Panc1 (cell line): ENCODE measurements at regions not wholly inside any gene's neighbourhood (a gene's known extent, or its start where the extent isn't known, plus 50 kb on each side); places are given as distances from the start of the nearest gene placed in this dataset.

Source experiments
- ATAC-seq: fragments of 200-7000 bp; cut with Tn5 transposase; 2 replicates; pipeline ENCODE4 v1.9.1; 2020; ENCODE audit warnings: mild to moderate bottlenecking, moderate library complexity
- BruUV-seq: library from RNA; stranded (reverse); fragments of 400-500 nt; replicated peaks from 2 replicates; lab custom pipeline; 2021; lab: Mats Ljungman, UMichigan
- CTCF ChIA-PET: fragments of 300-600 bp; sonication (Branson Sonifier 250); formaldehyde crosslinking; loops from one replicate; lab custom pipeline; 2022; ENCODE audit warnings: antibody characterized with exemption; lab: Charles Lee
- POLR2A ChIA-PET: fragments of 300-600 bp; sonication (Branson Sonifier 250); formaldehyde crosslinking; loops from one replicate; lab custom pipeline; 2022; ENCODE audit warnings: antibody characterized with exemption; lab: Charles Lee
- DNase-seq: peaks from one replicate; pipeline ENCODE4 v3.0.0-alpha.2; 2010; ENCODE audit warnings: low read depth, low spot score
- H3K27ac ChIP-seq: 2 replicates; pipeline ENCODE4 v1.5.1; 2011; ENCODE audit warnings: mild to moderate bottlenecking, low read length, inconsistent platforms
- H3K27me3 ChIP-seq: fragments of 200-500 bp; sonication (Bioruptor generic); 2 replicates; pipeline ENCODE4 v1.6.0; 2014; ENCODE audit warnings: low read length, inconsistent platforms; ENCODE audit not compliant: control insufficient read depth, insufficient read depth
- H3K36me3 ChIP-seq: fragments of 200-500 bp; sonication (Bioruptor generic); 2 replicates; pipeline ENCODE4 v1.5.1; 2014; ENCODE audit warnings: inconsistent platforms, mild to moderate bottlenecking, low read length, moderate library complexity; ENCODE audit not compliant: control insufficient read depth, insufficient read depth
- H3K4me1 ChIP-seq: 2 replicates; pipeline ENCODE4 v1.5.1; 2011; ENCODE audit warnings: inconsistent platforms, mild to moderate bottlenecking, low read length, moderate library complexity; ENCODE audit not compliant: control insufficient read depth, insufficient read depth
- H3K4me3 ChIP-seq, 2 experiments: 2 replicates each; pipeline ENCODE4 v1.5.1; 2011 to 2012; ENCODE audit warnings: low read depth in 2 of 2, low read length in 2 of 2, mild to moderate bottlenecking in 2 of 2, inconsistent platforms in 1 of 2, moderate library complexity in 1 of 2
- H3K9me3 ChIP-seq: fragments of 200-500 bp; sonication (Bioruptor generic); 2 replicates; pipeline ENCODE4 v1.5.1; 2014; ENCODE audit warnings: low read depth, mild to moderate bottlenecking, inconsistent platforms, low read length, moderate library complexity; ENCODE audit not compliant: control insufficient read depth, insufficient read depth
- POLR2AphosphoS5 ChIP-seq: IDR thresholded peaks from 2 replicates; pipeline ENCODE4 v1.6.1; 2012; ENCODE audit warnings: mild to moderate bottlenecking, low read depth, low read length, moderate library complexity
- REST ChIP-seq, 2 experiments: IDR thresholded peaks; 2 replicates each; pipeline ENCODE4 v1.6.1; 2011 to 2012; ENCODE audit warnings: low read depth in 2 of 2, control low read depth in 1 of 2, low read length in 1 of 2, mild to moderate bottlenecking in 1 of 2, moderate library complexity in 1 of 2; ENCODE audit not compliant: insufficient read depth in 1 of 2
- SIN3A ChIP-seq: IDR thresholded peaks from 2 replicates; pipeline ENCODE4 v1.6.1; 2012; ENCODE audit warnings: low read depth, mild to moderate bottlenecking, low read length, moderate library complexity, borderline replicate concordance; ENCODE audit not compliant: insufficient read depth
- TCF7L2 ChIP-seq: IDR thresholded peaks from 2 replicates; pipeline ENCODE4 v1.6.1; 2011; ENCODE audit warnings: mild to moderate bottlenecking, low read depth, low read length, inconsistent platforms
- in situ Hi-C: cut with HindIII; loops from 2 replicates; pipeline ENCODE4 v1.10.0; 2016; ENCODE audit warnings: low sequenced_read_pairs, low pct_unique_long_range_greater_than_20kb
- intact Hi-C: fragments of 100-400 bp; cut with micrococcal nuclease; formaldehyde crosslinking; loops from one replicate; pipeline ENCODE4 v1.10.0; 2022; ENCODE audit not compliant: unreplicated experiment
- TF ChIP-seq, protein P1 (sequence below): fragments of 450-650 bp; IDR thresholded peaks from 2 replicates; pipeline ENCODE4 v1.5.1; 2017; ENCODE audit warnings: mild to moderate bottlenecking

GRCh38 chr2:7193457-7193856, 276.2 kb downstream of the RNF144A start:
- H3K4me1 ChIP-seq = no peaks in the 10 kb centered on the region
- no peak for DNase-seq
- in situ Hi-C loops = no loop called here
- H3K9me3 ChIP-seq = no peaks in the 10 kb centered on the region
- intact Hi-C loops = no loop called here
- ChIA-PET POLR2A (no interaction called here), CTCF (no interaction called here)
- no TSS peak for BruUV-seq
- no peak overlapping the region for H3K4me3 ChIP-seq
- no peak overlapping the region for H3K27ac ChIP-seq
- ATAC-seq = no peak
- no peaks in the 10 kb centered on the region for H3K36me3 ChIP-seq
- no peaks in the 10 kb centered on the region for H3K27me3 ChIP-seq
- TF ChIP-seq SIN3A (no peak), POLR2AphosphoS5 (no peak), REST (IDR thresholded peaks at IDR 0.05; ENCODE audit: insufficient read depth in 1 of 2, low read depth in 2 of 2, low read length in 1 of 2) (no peak), TCF7L2 (no peak)
- TF ChIP-seq, protein P1, sequence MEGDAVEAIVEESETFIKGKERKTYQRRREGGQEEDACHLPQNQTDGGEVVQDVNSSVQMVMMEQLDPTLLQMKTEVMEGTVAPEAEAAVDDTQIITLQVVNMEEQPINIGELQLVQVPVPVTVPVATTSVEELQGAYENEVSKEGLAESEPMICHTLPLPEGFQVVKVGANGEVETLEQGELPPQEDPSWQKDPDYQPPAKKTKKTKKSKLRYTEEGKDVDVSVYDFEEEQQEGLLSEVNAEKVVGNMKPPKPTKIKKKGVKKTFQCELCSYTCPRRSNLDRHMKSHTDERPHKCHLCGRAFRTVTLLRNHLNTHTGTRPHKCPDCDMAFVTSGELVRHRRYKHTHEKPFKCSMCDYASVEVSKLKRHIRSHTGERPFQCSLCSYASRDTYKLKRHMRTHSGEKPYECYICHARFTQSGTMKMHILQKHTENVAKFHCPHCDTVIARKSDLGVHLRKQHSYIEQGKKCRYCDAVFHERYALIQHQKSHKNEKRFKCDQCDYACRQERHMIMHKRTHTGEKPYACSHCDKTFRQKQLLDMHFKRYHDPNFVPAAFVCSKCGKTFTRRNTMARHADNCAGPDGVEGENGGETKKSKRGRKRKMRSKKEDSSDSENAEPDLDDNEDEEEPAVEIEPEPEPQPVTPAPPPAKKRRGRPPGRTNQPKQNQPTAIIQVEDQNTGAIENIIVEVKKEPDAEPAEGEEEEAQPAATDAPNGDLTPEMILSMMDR = no peak

GRCh38 chr2:7194950-7195349, 277.7 kb downstream of the RNF144A start:
- ChIA-PET POLR2A (no interaction called here), CTCF (no interaction called here)
- DNase-seq (no peak), ATAC-seq (no peak)
- Histone ChIP-seq H3K27me3 (no peaks in the 10 kb centered on the region), H3K4me1 (no peaks in the 10 kb centered on the region), H3K9me3 (no peaks in the 10 kb centered on the region), H3K36me3 (no peaks in the 10 kb centered on the region), H3K27ac (no peak overlapping the region), H3K4me3 (no peak overlapping the region)
- no TSS peak for BruUV-seq
- no peak for TF ChIP-seq POLR2AphosphoS5
- no peak for TF ChIP-seq SIN3A
- TF ChIP-seq, protein P1 = no peak
- intact Hi-C loops (no loop called here), in situ Hi-C loops (no loop called here)
